HEK293T (cell line): ENCODE measurements at regions not wholly inside any gene's neighbourhood (a gene's known extent, or its start where the extent isn't known, plus 50 kb on each side); places are given as distances from the start of the nearest gene placed in this dataset.

Experiments
- ARNT ChIP-seq: fragments of 450-650 bp; IDR thresholded peaks from 2 replicates; pipeline ENCODE4 v1.6.1; 2017; ENCODE audit warnings: mild to moderate bottlenecking
- BHLHE40 ChIP-seq: fragments of 450-650 bp; IDR thresholded peaks from 2 replicates; pipeline ENCODE4 v1.6.1; 2016; ENCODE audit warnings: mild to moderate bottlenecking, moderate library complexity, borderline replicate concordance
- ELF4 ChIP-seq: fragments of 450-650 bp; IDR thresholded peaks from 2 replicates; pipeline ENCODE4 v1.6.1; 2017; ENCODE audit warnings: antibody characterized with exemption
- FOXA1 ChIP-seq: fragments of 450-650 bp; IDR thresholded peaks from 2 replicates; pipeline ENCODE4 v1.6.1; 2016; ENCODE audit warnings: mild to moderate bottlenecking
- FOXK2 ChIP-seq: fragments of 450-650 bp; IDR thresholded peaks from 2 replicates; pipeline ENCODE4 v1.6.1; 2016; ENCODE audit warnings: mild to moderate bottlenecking
- FOXM1 ChIP-seq: fragments of 450-650 bp; IDR thresholded peaks from 2 replicates; pipeline ENCODE4 v1.6.1; 2017; ENCODE audit warnings: mild to moderate bottlenecking, borderline replicate concordance
- HDGF ChIP-seq: fragments of 450-650 bp; IDR thresholded peaks from 2 replicates; pipeline ENCODE4 v1.6.1; 2017; ENCODE audit warnings: antibody characterized with exemption, borderline replicate concordance
- L3MBTL2 ChIP-seq: fragments of 450-650 bp; conservative IDR thresholded peaks from 2 replicates; pipeline ENCODE4 v1.6.1; 2016; ENCODE audit warnings: mild to moderate bottlenecking
- LEF1 ChIP-seq: fragments of 450-650 bp; IDR thresholded peaks from 2 replicates; pipeline ENCODE4 v1.6.1; 2017; ENCODE audit warnings: mild to moderate bottlenecking, borderline replicate concordance
- NFRKB ChIP-seq: fragments of 450-650 bp; IDR thresholded peaks from 2 replicates; pipeline ENCODE4 v1.6.1; 2016; ENCODE audit warnings: mild to moderate bottlenecking, moderate library complexity
- PKNOX1 ChIP-seq: fragments of 450-650 bp; IDR thresholded peaks from 2 replicates; pipeline ENCODE4 v1.6.1; 2016
- SP1 ChIP-seq: fragments of 450-650 bp; IDR thresholded peaks from 2 replicates; pipeline ENCODE4 v1.6.1; 2017
- SUZ12 ChIP-seq: fragments of 450-650 bp; IDR thresholded peaks from 2 replicates; pipeline ENCODE4 v1.6.1; 2016; ENCODE audit warnings: mild to moderate bottlenecking

DNA sequence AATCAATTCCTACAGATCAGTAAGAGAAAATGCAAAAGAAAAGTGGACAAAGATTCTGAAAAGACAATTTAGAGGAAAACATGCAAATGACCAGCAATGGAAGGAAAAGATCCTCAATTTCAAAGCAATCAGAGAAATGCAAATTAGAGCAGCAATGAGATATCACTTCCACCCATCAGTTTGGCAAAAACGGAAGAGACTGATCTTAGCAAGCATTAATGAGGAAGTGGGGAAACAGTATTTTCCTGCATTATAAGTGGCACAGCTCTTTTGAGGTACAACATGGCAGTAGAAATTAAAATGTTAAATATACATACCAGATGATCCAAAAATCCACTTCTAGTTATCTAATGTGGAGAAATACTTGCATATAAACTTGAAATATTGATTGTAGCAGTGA, 69.1 kb upstream of the SLC7A1 start:
- no peak for TF ChIP-seq FOXM1
- TF ChIP-seq LEF1 = no peak
- TF ChIP-seq BHLHE40 = no peak
- TF ChIP-seq SUZ12 = no peak
- no peak for TF ChIP-seq SP1
- no peak for TF ChIP-seq HDGF
- TF ChIP-seq FOXA1 = no peak
- TF ChIP-seq FOXK2 = no peak
- no peak for TF ChIP-seq L3MBTL2
- TF ChIP-seq ELF4 = no peak
- no peak for TF ChIP-seq NFRKB
- TF ChIP-seq ARNT = no peak
- TF ChIP-seq PKNOX1 = no peak
